ENCODE measurements at regions not wholly inside any gene's neighbourhood (a gene's known extent, or its start where the extent isn't known, plus 50 kb on each side); places are given as distances from the start of the nearest gene placed in this dataset.
"Not testable (repeated sequence)": the region's sequence is repeated elsewhere in the genome, so short reads cannot be mapped to it uniquely, and the experiment has no call there.

DNA sequence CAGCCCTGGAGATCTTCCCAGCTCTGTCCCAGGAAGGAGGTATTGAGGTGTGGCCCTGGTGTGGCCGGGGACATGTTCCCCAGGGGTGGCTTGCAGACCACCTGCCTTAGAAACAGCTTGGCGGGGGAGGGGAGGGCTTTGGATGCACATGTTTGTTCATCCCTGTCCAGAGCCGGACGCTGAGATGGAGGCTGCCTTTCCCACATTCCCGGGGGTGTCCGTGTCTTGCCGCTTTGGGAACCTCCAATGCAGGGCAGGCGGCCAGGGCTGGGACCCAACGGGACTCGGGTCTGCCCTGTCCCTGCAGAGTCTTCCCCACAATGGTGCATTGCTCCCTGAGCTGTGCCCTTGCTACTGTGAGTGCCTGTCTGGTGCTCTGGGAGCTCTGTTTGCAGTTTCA, 319.5 kb upstream of the SFSWAP start:
- no peak for DNase-seq (ENCODE audit: low spot score)

GRCh38 chr12:131394752-131395151, 316.1 kb upstream of the SFSWAP start:
- DNase-seq (ENCODE audit: low spot score) = not testable (repeated sequence)

GRCh38 chr12:131395209-131395684, 315.6 kb upstream of the SFSWAP start:
- DNase-seq (ENCODE audit: low spot score) = not testable (repeated sequence)

DNA sequence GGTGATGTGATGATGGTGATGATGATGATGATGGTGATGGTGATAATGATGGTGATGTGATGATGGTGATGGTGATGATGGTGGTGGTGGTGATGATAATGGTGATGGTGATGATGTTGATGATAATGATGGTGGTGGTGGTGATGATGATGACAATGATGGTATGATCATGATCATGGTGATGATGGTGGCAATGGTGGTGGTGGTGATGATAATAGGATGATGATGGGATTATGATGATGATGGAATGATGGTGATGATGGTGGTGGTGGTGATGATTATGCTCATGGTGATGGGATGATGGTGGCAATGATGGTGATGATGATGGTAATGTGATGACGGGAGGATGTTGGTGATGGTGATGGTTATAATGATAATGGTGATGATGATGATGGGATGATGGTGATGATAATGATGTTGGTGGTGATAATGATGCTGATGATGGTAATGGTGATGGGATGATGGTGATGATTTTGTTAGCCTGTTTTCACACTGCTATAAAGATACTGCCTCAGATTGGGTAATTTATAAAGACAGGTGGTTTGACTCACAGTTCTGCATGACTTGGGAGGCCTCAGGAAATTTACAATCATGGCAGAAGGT, 314.8 kb upstream of the SFSWAP start:
- no peak for DNase-seq (ENCODE audit: low spot score)

- DNase-seq (ENCODE audit: low spot score) = no peak
These were observed 313.3 kb upstream of the SFSWAP start for GRCh38 chr12:131397493-131398181.

DNA sequence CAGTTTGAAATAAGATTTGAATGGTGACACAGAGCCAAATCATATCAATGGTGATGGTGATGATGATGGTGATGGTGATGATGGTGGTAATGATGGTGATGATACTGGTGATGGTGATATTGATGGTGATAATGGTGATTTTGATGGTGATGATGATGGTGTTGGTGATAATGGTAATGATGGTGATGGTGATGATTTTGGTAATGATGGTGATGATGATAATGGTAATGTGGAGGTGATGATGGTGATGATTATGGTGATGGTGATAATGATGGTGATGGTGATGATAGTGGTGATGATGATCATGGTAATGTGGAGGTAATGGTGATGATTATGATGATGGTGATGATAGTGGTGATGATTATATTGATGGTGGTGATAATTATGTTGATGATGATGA, 311.9 kb upstream of the SFSWAP start:
- no peak for DNase-seq (ENCODE audit: low spot score)

- not testable (repeated sequence) for DNase-seq (ENCODE audit: low spot score)
These were observed 310.1 kb upstream of the SFSWAP start for GRCh38 chr12:131400668-131401294.

GRCh38 chr12:131401907-131402633, 308.8 kb upstream of the SFSWAP start:
- DNase-seq (ENCODE audit: low spot score) = not testable (repeated sequence)

DNA sequence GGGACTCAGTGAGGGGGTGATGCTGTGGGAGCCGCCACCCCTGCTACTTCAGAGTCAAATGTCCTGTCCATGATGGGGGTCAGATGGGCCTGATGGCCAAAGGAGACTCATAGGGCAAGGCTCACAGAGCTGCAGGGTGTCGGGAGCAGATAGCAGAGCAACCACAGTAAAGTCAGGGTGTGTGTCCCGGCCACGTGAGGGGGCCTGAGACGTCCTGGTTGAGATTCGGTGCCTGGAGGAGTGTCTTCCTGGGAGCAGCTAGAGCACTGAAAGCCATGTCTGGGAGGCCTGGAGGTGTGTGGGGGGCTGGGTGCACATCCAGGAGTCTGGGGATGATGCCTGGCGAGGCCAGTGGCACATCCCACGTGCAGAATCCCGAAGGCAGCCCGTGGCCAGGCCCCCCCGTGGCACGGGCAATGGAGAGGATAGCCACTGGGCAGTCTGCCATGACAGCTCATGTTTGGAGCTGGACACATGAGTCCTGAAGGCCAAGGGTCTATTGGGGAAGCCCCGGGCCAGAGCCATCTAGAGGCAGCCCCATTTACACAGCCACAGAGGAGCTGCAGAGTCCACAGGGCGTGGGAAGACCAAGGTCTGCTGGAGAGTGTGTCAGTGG, 308.0 kb upstream of the SFSWAP start:
- no peak for DNase-seq (ENCODE audit: low spot score)

GRCh38 chr12:131403676-131404075, 307.2 kb upstream of the SFSWAP start:
- no peak for DNase-seq (ENCODE audit: low spot score)

- DNase-seq (ENCODE audit: low spot score) = no peak
These were observed 306.2 kb upstream of the SFSWAP start for GRCh38 chr12:131404705-131405104.

- no peak for DNase-seq (ENCODE audit: low spot score)
These were observed 303.5 kb upstream of the SFSWAP start for GRCh38 chr12:131407221-131408035.

DNA sequence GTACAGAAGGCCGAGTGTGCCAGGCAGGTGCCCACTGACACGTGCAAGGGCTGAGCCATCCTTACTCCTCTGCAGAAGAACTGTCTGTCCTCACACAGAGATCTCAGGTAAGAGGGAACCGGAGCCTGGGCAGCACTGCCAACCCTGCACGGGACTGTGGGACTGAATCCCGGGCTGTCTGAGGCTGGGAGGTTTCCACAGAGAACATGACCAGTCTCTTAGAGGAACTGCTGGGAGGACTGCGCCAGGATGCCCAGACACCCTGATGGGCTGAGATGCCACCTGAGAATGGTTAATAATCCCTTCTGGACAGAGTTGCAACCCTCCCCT, 302.9 kb upstream of the SFSWAP start:
- DNase-seq (ENCODE audit: low spot score) = no peak

GRCh38 chr12:131408484-131408883, 302.4 kb upstream of the SFSWAP start:
- DNase-seq (ENCODE audit: low spot score) = no peak

DNA sequence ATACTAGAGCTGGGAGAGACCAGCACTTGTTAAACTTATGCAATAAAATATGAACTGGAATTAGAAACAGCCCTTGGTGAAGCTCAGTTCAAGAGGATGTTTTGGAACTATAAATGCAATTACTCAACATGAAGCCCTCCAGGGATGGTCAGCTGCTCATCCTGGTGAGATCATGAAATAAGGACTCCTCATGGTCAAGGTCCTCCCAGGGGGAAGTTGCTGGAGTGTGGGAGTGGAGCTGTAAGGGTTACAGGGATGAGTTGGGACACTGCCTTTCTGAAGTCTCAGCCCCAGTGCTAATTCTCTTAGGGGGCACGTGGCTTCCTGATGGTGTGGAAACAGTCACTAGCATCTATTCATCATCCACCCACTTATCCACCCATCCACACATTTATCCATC, 301.7 kb upstream of the SFSWAP start:
- DNase-seq (ENCODE audit: low spot score) = no peak

DNA sequence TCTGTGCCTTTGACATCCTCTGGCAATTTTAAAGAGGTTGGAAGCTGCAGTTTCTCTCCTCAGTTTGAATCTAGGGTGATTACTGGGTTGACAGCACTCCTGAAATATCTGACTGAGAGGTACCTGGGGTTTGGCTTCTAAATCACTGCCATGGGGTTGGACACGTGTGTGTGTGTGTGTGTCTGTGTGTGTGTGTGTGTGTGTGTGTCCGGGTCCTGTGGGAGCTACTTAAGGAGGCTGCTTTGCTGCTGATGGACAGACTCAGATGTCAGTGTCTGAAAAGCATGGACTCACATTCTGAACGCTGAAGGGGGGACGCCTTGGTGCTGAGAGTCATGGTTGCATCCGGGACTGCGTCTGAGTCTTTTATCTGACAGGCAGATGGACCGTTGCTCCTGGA, 299.1 kb upstream of the SFSWAP start:
- DNase-seq (ENCODE audit: low spot score) = not testable (repeated sequence)

DNA sequence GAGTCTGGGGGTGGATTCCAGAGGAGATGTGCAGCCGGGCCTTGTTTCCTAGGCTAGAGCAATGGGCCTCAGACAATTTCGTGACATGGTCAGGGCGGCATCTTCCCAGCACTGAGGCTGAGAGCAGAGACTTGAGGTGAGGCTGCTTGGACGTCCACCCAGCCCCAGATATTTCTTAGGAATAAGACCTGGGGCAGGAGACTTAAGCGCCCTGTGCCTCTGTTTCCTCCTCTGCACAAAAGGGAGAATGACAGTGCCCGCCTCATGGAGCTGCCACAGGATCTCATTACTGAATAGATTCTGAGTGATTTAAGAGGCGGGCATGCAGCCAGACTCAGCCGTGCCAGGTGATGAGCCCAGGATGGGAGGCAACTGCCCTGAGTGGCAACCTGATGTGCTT, 297.9 kb upstream of the SFSWAP start:
- DNase-seq (ENCODE audit: low spot score) = no peak

GRCh38 chr12:131413471-131413870, 297.4 kb upstream of the SFSWAP start:
- no peak for DNase-seq (ENCODE audit: low spot score)

- not testable (repeated sequence) for DNase-seq (ENCODE audit: low spot score)
These were observed 296.6 kb upstream of the SFSWAP start for GRCh38 chr12:131414155-131414922.

GRCh38 chr12:131415781-131416180, 295.1 kb upstream of the SFSWAP start:
- no peak for DNase-seq (ENCODE audit: low spot score)

DNA sequence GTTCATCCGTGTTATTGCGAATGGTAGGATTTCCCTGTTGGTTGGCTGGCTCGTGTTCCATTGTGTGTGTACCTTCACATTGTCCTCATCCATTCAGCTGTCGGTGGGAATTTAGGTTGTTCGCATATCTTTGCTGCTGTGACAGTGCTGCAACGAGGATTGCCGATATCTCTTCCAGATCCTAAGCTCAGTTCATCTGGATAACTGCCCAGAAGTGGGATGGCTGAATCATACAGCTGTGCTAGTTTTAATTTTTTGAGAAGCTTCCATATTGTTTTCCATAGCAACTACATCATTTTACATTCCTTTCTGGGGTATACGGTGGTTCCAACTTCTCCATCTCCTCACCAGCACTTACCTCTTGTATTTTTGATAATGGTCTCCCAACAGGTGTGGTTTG, 292.8 kb upstream of the SFSWAP start:
- no peak for DNase-seq (ENCODE audit: low spot score)
